ENCODE measurements at regions not wholly inside any gene's neighbourhood (a gene's known extent, or its start where the extent isn't known, plus 50 kb on each side); places are given as distances from the start of the nearest gene placed in this dataset.

DNA sequence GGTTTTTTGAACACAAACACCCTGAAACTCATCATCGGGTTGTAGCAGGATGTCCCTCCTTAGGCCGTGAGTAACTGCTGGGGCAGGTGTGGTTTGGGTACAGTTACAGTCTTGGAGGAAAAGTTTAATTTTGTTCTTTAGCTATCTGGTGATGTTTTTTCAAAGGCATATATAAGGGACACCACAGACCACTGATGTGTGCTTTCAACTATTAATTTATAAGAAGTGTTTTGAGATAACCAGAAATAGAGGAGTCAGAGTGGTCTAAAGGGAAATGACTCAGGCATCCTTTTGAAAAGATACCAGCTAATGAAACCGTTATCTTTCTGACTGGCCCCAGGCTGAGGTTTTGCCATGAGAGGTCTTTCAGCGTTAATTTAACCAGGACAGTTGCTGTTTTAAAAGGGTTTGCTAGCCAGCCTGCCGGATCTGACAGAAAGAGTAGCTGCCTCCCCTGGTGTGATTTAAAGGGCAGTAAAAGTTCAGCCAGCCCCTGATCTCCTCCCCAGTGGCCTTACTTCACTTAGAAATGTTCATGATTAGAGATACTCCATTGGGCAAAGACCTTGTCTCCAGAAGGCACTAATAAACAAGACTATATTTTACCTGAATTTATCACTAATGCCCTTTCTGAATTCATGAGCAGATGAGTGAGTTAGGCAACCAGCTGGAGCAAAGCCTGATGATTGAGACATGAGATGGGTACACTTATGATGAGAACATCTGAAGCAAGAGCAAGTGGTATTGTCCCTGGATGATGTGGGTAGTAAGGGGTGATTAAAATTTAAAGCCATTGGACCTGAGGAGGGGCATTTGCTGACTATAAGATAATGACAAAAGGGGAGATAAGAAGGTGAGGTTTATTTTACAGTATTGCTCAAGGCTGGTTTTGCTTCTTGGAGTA is 482.5 kb upstream of the TBL1XR1 start:
- TF ChIP-seq CTCF (conservative IDR thresholded peaks at IDR 0.05; ENCODE audit: low read depth, low read length) (no peak), EZH2 (IDR thresholded peaks at IDR 0.05; ENCODE audit: low read length, unreplicated experiment) (no peak)

Measured in PC-3 (cell line).